Hepatocyte (in vitro differentiated cells): ENCODE measurements at regions not wholly inside any gene's neighbourhood (a gene's known extent, or its start where the extent isn't known, plus 50 kb on each side); places are given as distances from the start of the nearest gene placed in this dataset.

Experiments used
- CTCF ChIP-seq: fragments of 200-600 bp; sonication (generic); IDR thresholded peaks from 2 replicates; pipeline ENCODE4 v1.5.1; 2016; ENCODE audit warnings: antibody characterized with exemption, mild to moderate bottlenecking; ENCODE audit not compliant: poor library complexity
- EZH2 ChIP-seq: fragments of 200-600 bp; sonication (generic); IDR thresholded peaks from 2 replicates; pipeline ENCODE4 v1.6.1; 2016; ENCODE audit warnings: antibody characterized with exemption, mild to moderate bottlenecking, borderline replicate concordance
- EZH2phosphoT487 ChIP-seq: fragments of 200-600 bp; sonication (generic); IDR thresholded peaks from one replicate; pipeline ENCODE4 v1.6.1; 2018; ENCODE audit warnings: antibody characterized with exemption, mild to moderate bottlenecking, low read depth, moderate library complexity; ENCODE audit not compliant: unreplicated experiment, severe bottlenecking

- no peak for TF ChIP-seq CTCF
- TF ChIP-seq EZH2, result no peak
- no peak for TF ChIP-seq EZH2phosphoT487
Measured at GRCh38 chr12:128150961-128151360, 116.0 kb upstream of the TMEM132C start.
